Ishikawa (cell line): ENCODE measurements at regions not wholly inside any gene's neighbourhood (a gene's known extent, or its start where the extent isn't known, plus 50 kb on each side); places are given as distances from the start of the nearest gene placed in this dataset.

Experiments used
- FOXM1 ChIP-seq: IDR thresholded peaks from 2 replicates; pipeline ENCODE4 v1.6.1; 2012; ENCODE audit warnings: low read depth, borderline replicate concordance
- MAX ChIP-seq: IDR thresholded peaks from 2 replicates; pipeline ENCODE4 v1.6.1; 2012
- RAD21 ChIP-seq: IDR thresholded peaks from 2 replicates; pipeline ENCODE4 v1.6.1; 2012; ENCODE audit warnings: low read depth
- REST ChIP-seq: IDR thresholded peaks from 2 replicates; pipeline ENCODE4 v1.6.1; 2012; ENCODE audit warnings: low read depth, mild to moderate bottlenecking
- TAF1 ChIP-seq: IDR thresholded peaks from 2 replicates; pipeline ENCODE4 v1.6.1; 2012; ENCODE audit warnings: low read depth, mild to moderate bottlenecking
- TEAD4 ChIP-seq: IDR thresholded peaks from 2 replicates; pipeline ENCODE4 v1.6.1; 2012
- USF1 ChIP-seq: IDR thresholded peaks from 2 replicates; pipeline ENCODE4 v1.6.1; 2012

- TF ChIP-seq TEAD4 (no peak), REST (no peak), TAF1 (no peak), USF1 (no peak), RAD21 (no peak), FOXM1 (no peak), MAX (no peak)
These were observed 207.6 kb upstream of the STAC start for GRCh38 chr3:36172699-36173098.
